Psoas muscle (tissue), 7 donors: ENCODE measurements at regions not wholly inside any gene's neighbourhood (a gene's known extent, or its start where the extent isn't known, plus 50 kb on each side); places are given as distances from the start of the nearest gene placed in this dataset.
"Not testable (repeated sequence)": the region's sequence is repeated elsewhere in the genome, so short reads cannot be mapped to it uniquely, and the experiment has no call there.

Experiments
- ATAC-seq, 4 donors: fragments of 200-7000 bp; cut with Tn5 transposase; one replicate each; pipeline ENCODE4 v1.9.1; 2020; ENCODE audit warnings: moderate library complexity in 3 of 4, mild to moderate bottlenecking in 2 of 4
- DNase-seq, 2 donors: peaks; one replicate each; pipeline ENCODE4 v3.0.0-alpha.2; 2020
- H3K27ac ChIP-seq: fragments of 200-600 bp; one replicate; pipeline ENCODE4 v1.8.0; 2022
- H3K27me3 ChIP-seq, 3 donors: fragments of 200-600 bp in 1 of 3; one replicate each; pipeline versions ENCODE4 v1.6.1 to v1.8.0; 2013 to 2022; ENCODE audit warnings: low read length in 2 of 3, mild to moderate bottlenecking in 2 of 3, moderate library complexity in 1 of 3; ENCODE audit not compliant: insufficient read depth in 3 of 3
- H3K36me3 ChIP-seq, 2 donors: fragments of 200-600 bp in 1 of 2; one replicate each; pipeline versions ENCODE4 v1.6.1 to v1.8.0; 2013 to 2022; ENCODE audit warnings: low read depth in 1 of 2, mild to moderate bottlenecking in 1 of 2, moderate library complexity in 1 of 2; ENCODE audit not compliant: insufficient read depth in 1 of 2
- H3K4me1 ChIP-seq: fragments of 200-600 bp; one replicate; pipeline ENCODE4 v1.8.0; 2022
- H3K4me3 ChIP-seq: fragments of 200-600 bp; one replicate; pipeline ENCODE4 v1.8.0; 2022; ENCODE audit warnings: mild to moderate bottlenecking
- H3K9me3 ChIP-seq: fragments of 200-600 bp; one replicate; pipeline ENCODE4 v1.8.0; 2022
- CTCF ChIP-seq: fragments of 200-600 bp; IDR thresholded peaks from one replicate; pipeline ENCODE4 v1.8.0; 2022; ENCODE audit warnings: antibody characterized with exemption
- WGBS, 3 donors: extraction: QIAGEN DNeasy Blood & Tissue Kit; methylation state at CpG; one replicate each; pipeline versions ENCODE4 v1.1.6 to v1.1.7; 2013; 5-methylcytosine and 5-hydroxymethylcytosine counted together
- intact Hi-C, 2 donors: fragments of 100-400 bp; cut with DNase I; formaldehyde crosslinking; loops; one replicate each; pipeline versions ENCODE4 v1.11.0 to v1.14.2; 2022
- donor health status: healthy with polysubstance abuse.
- donor health status: DM: no; HTN: no; CAD: no; lungs with moderate emphysema.
- donor health status: Bipolar disorder and iron deficiency.
- donor health status: healthy.
- donor health status: DM: yes; HTN: yes; CAD: no.
- donor health status: DM: no; HTN: no; CAD: no.
- donor health status: DM: yes; HTN: yes; CAD: no.

DNA sequence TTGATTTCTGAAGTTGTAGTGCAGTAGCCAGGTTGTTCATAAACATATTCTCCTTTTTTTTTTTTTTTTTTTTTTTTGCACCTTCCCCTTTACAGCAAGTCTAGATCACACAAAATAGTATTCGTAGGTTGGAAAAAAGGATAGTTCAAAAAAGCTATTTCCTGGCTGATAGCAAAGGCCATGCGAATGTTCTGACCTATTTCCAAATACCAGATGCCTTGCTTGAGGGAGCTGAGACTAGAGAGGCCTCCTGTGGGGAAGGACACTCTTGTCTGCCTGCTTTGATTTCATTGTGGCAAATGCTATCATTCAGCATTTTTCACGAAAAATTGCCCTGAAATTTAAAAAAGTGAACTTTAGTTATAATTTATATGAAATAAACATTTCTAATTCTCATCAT lies 111.4 kb downstream of the MAD2L1 start:
- 74 to 78% (median 75%) methylated on average over 3 of the region's 3 CpGs for WGBS, 3 donors
- H3K4me3 ChIP-seq: no peak overlapping the region
- intact Hi-C loops: no loop called here
- H3K27ac ChIP-seq: no peak overlapping the region
- ATAC-seq: no peak
- no peaks in the 10 kb centered on the region for H3K36me3 ChIP-seq
- H3K4me1 ChIP-seq: no peaks in the 10 kb centered on the region
- DNase-seq: no peak
- no peaks in the 10 kb centered on the region for H3K9me3 ChIP-seq
- no peak for TF ChIP-seq CTCF
- H3K27me3 ChIP-seq: no peaks in the 10 kb centered on the region

DNA sequence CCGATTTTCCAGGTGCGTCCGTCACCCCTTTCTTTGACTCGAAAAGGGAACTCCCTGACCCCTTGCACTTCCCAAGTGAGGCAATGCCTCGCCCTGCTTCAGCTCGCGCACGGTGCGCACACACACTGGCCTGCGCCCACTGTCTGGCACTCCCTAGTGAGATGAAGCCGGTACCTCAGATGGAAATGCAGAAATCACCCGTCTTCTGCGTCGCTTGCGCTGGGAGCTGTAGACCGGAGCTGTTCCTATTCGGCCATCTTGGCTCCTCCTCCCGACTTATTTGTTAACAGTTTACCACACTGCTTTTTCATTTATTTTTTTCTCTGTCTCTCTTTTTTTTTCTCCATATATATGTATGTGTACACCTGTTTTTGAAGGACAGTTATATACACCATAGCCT lies 112.2 kb downstream of the MAD2L1 start:
- H3K36me3 ChIP-seq, H3K9me3 ChIP-seq, ATAC-seq, H3K4me3 ChIP-seq, H3K4me1 ChIP-seq, intact Hi-C loops, H3K27me3 ChIP-seq, DNase-seq, H3K27ac ChIP-seq: not testable (repeated sequence)
- 93 to 96% (median 96%) methylated on average over 13 to 16 of the region's 18 CpGs for WGBS, 3 donors

DNA sequence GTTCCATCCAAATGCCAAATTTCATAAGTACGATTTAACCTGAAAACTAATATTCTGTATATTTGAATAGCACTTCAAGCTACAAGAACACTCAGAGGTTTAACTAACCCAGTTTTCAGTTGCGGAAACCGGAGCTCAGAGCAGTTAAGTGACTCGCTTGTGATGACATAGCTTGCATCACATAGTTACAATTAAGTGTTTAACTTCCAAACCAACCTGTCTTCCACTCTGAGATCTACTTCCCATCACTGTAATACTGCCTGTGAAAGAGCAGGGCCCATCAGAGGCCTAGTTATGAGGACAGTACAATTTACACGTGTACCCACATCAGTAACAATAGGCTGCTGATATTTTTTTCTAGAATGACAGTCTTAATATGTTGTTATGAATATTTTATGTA lies 120.3 kb downstream of the MAD2L1 start:
- Histone ChIP-seq H3K27ac (no peak overlapping the region), H3K9me3 (no peaks in the 10 kb centered on the region), H3K36me3 (no peaks in the 10 kb centered on the region), H3K4me1 (no peaks in the 10 kb centered on the region), H3K4me3 (no peak overlapping the region), H3K27me3 (no peaks in the 10 kb centered on the region)
- intact Hi-C loops: no loop called here
- no peak for TF ChIP-seq CTCF
- 68 to 74% (median 69%) methylated on average over 5 of the region's 5 CpGs for WGBS, 3 donors
- ATAC-seq (no peak), DNase-seq (no peak)

- DNase-seq (no peak), ATAC-seq (no peak)
- no peaks in the 10 kb centered on the region for H3K4me1 ChIP-seq
- no peaks in the 10 kb centered on the region for H3K27me3 ChIP-seq
- TF ChIP-seq CTCF: no peak
- intact Hi-C loops: no loop called here
- no peak overlapping the region for H3K4me3 ChIP-seq
- H3K36me3 ChIP-seq: no peaks in the 10 kb centered on the region
- WGBS, 3 donors: 69 to 76% (median 71%) methylated on average over 1 of the region's 1 CpG
- H3K9me3 ChIP-seq: no peaks in the 10 kb centered on the region
- no peak overlapping the region for H3K27ac ChIP-seq
Measured at GRCh38 chr4:119942806-119943205, 123.8 kb downstream of the MAD2L1 start.

DNA sequence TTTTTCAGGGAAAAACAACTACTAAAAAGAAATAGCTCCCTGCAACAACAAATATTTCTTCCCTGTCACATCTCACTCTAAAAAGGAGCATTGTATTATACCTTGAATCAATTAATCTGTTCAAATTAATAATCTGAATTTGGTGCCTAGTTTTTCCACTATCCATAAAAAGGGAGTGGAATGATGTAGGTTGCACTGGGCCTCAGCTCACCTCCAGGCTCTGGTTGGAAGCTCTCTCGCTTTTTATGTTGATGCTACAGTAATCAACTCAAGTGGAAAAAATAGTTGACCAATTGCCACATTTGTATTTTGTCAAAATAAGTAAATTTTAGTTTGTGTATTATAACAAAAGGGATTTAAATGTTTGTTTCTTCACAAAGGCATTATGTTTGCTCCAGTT lies 126.1 kb downstream of the MAD2L1 start:
- H3K4me3 ChIP-seq: no peak overlapping the region
- DNase-seq: no peak
- 68 to 85% (median 81%) methylated on average over 1 of the region's 1 CpG for WGBS, 3 donors
- no peak overlapping the region for H3K27ac ChIP-seq
- no peak for TF ChIP-seq CTCF
- intact Hi-C loops: no loop called here
- no peaks in the 10 kb centered on the region for H3K4me1 ChIP-seq
- H3K27me3 ChIP-seq: no peaks in the 10 kb centered on the region
- no peaks in the 10 kb centered on the region for H3K36me3 ChIP-seq
- no peaks in the 10 kb centered on the region for H3K9me3 ChIP-seq
- no peak for ATAC-seq
